ENCODE measurements at regions not wholly inside any gene's neighbourhood (a gene's known extent, or its start where the extent isn't known, plus 50 kb on each side); places are given as distances from the start of the nearest gene placed in this dataset.

DNA sequence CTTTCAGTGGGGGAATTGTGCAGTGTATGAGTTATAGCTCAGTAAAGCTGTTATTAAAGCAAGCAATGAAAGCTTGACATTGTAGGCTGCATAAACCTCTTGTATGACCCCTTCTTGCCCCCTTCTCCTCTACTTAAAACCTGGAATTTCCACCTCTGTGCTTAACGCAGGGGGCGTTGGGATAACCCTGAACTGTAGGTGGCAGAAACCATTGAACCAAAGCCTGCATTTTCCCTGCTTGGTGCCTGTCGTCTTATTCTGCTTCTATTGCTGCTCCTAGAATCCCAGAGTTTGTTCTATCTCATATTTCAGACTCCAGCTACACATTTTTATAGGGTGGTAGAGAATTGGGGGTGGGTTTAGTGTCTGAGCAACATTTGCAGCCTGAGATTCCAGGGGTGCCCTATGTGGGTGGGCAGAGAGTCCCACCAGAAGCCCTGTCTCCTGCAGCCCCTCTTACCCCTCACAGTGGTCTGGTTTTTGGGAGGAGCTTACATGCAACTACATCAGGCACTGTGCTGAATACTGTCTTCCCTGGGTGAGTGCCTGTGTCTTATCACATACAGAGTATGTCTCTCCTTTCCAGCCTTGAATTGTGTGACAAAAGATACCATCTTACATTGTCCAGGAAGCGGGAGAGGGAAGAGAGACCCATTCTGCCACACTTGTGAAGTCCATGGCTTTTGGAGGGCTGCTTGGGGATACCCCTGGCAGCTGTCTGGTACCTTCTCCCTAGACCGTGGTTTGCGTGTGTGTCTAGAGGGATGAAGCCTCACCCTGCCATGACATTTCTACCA lies 407.7 kb upstream of the EEF2KMT start:
- TF ChIP-seq, protein P1, sequence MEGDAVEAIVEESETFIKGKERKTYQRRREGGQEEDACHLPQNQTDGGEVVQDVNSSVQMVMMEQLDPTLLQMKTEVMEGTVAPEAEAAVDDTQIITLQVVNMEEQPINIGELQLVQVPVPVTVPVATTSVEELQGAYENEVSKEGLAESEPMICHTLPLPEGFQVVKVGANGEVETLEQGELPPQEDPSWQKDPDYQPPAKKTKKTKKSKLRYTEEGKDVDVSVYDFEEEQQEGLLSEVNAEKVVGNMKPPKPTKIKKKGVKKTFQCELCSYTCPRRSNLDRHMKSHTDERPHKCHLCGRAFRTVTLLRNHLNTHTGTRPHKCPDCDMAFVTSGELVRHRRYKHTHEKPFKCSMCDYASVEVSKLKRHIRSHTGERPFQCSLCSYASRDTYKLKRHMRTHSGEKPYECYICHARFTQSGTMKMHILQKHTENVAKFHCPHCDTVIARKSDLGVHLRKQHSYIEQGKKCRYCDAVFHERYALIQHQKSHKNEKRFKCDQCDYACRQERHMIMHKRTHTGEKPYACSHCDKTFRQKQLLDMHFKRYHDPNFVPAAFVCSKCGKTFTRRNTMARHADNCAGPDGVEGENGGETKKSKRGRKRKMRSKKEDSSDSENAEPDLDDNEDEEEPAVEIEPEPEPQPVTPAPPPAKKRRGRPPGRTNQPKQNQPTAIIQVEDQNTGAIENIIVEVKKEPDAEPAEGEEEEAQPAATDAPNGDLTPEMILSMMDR (conservative IDR thresholded peaks at IDR 0.05; ENCODE audit: low read depth, low read length) = no peak
- TF ChIP-seq EZH2phosphoT487 (IDR thresholded peaks at IDR 0.05; ENCODE audit: borderline replicate concordance, low read length) = no peak
- no peak for TF ChIP-seq EZH2 (IDR thresholded peaks at IDR 0.05; ENCODE audit: low read length, unreplicated experiment)
